ENCODE measurements at regions not wholly inside any gene's neighbourhood (a gene's known extent, or its start where the extent isn't known, plus 50 kb on each side); places are given as distances from the start of the nearest gene placed in this dataset.

DNA sequence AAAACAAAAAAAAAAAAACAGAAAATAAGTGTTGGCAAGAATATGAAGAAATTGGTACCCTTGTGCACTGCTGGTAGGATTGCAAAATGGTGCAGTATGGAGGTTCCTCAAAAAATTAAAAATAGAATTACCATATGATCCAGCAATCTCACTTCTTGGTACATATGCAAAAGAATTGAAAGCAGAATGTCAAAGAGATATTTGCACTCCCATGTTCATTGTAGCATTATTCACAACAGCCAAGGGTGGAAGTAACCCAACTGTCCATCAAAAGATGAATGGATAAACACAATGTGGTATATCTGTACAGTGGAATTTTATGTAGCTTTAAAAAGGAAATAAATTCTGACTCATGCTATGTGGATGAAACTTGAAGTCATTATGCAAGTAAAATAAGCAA lies 72.8 kb upstream of the POU3F3 start:
- intact Hi-C loops (cut with DNase I) = no loop called here
- Histone ChIP-seq H3K4me3 (no peak overlapping the region), H3K36me3 (no peaks in the 10 kb centered on the region), H3K9me3 (no peaks in the 10 kb centered on the region), H3K4me1 (no peaks in the 10 kb centered on the region), H3K27me3 (no peaks in the 10 kb centered on the region), H3K27ac (no peak overlapping the region)
- TF ChIP-seq, protein P1, sequence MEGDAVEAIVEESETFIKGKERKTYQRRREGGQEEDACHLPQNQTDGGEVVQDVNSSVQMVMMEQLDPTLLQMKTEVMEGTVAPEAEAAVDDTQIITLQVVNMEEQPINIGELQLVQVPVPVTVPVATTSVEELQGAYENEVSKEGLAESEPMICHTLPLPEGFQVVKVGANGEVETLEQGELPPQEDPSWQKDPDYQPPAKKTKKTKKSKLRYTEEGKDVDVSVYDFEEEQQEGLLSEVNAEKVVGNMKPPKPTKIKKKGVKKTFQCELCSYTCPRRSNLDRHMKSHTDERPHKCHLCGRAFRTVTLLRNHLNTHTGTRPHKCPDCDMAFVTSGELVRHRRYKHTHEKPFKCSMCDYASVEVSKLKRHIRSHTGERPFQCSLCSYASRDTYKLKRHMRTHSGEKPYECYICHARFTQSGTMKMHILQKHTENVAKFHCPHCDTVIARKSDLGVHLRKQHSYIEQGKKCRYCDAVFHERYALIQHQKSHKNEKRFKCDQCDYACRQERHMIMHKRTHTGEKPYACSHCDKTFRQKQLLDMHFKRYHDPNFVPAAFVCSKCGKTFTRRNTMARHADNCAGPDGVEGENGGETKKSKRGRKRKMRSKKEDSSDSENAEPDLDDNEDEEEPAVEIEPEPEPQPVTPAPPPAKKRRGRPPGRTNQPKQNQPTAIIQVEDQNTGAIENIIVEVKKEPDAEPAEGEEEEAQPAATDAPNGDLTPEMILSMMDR (IDR thresholded peaks at IDR 0.05) = no peak
- TF ChIP-seq POLR2A (IDR thresholded peaks at IDR 0.05) (no peak), EP300 (IDR thresholded peaks at IDR 0.05) (no peak), POLR2AphosphoS5 (IDR thresholded peaks at IDR 0.05) (no peak)
- DNase-seq = no peak

DNA sequence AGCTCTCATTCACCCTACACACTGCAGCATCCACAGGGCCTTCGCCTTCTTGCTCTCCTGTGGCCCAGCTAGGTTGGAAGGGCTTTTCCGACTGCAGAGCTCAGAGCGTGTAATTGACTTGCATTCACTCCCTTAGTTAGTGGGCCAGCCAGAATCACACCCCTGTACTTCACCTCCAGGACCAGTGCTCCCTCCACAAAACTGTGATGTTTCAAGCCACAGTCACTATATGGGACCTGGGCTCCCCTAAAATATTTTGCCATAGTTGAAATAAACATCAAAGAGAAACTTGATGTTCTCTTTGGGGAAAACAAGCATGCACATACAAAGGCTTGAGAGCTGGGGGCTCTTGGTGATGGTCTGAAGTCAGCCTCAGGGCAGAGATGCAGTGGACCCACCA lies 69.7 kb upstream of the POU3F3 start:
- no peaks in the 10 kb centered on the region for H3K27me3 ChIP-seq
- no peaks in the 10 kb centered on the region for H3K4me1 ChIP-seq
- H3K9me3 ChIP-seq = no peaks in the 10 kb centered on the region
- 92 to 94% methylated on average over 3 of the region's 3 CpGs for WGBS, 2 donors
- intact Hi-C loops (cut with DNase I) = no loop called here
- DNase-seq = no peak
- no peak for TF ChIP-seq EP300 (IDR thresholded peaks at IDR 0.05)
- no peak for TF ChIP-seq POLR2AphosphoS5 (IDR thresholded peaks at IDR 0.05)
- TF ChIP-seq POLR2A (IDR thresholded peaks at IDR 0.05) = no peak
- TF ChIP-seq, protein P1 (IDR thresholded peaks at IDR 0.05) = no peak
- no peak overlapping the region for H3K4me3 ChIP-seq
- no peak overlapping the region for H3K27ac ChIP-seq
- H3K36me3 ChIP-seq = no peaks in the 10 kb centered on the region

DNA sequence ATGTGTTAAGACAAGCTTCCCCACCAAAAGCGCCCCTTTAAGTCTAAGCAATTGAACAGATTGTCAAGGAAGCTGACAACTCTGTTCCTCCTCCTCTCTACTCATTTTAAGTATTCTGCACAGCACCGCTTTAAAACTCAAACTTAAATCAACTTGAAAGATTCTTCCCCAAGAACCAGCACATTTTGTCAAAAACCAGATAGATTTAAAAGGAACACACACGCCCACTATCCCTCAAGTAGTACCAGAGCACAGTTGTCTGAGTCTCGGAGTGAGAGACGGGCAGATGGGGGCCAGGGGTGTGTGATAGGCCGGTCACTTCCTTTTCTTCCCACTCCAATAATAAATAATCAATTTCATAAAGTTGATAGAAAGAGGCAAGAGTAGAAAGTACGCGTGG lies 67.7 kb upstream of the POU3F3 start:
- Histone ChIP-seq H3K4me3 (no peak overlapping the region), H3K9me3 (no peaks in the 10 kb centered on the region), H3K4me1 (no peaks in the 10 kb centered on the region), H3K27me3 (no peaks in the 10 kb centered on the region), H3K27ac (no peak overlapping the region), H3K36me3 (no peaks in the 10 kb centered on the region)
- no peak for DNase-seq
- intact Hi-C loops (cut with DNase I) = no loop called here
- 89 to 91% methylated on average over 8 of the region's 8 CpGs for WGBS, 2 donors
- TF ChIP-seq POLR2A (IDR thresholded peaks at IDR 0.05) = no peak
- no peak for TF ChIP-seq EP300 (IDR thresholded peaks at IDR 0.05)
- TF ChIP-seq, protein P1 (IDR thresholded peaks at IDR 0.05) = no peak
- TF ChIP-seq POLR2AphosphoS5 (IDR thresholded peaks at IDR 0.05) = no peak

DNA sequence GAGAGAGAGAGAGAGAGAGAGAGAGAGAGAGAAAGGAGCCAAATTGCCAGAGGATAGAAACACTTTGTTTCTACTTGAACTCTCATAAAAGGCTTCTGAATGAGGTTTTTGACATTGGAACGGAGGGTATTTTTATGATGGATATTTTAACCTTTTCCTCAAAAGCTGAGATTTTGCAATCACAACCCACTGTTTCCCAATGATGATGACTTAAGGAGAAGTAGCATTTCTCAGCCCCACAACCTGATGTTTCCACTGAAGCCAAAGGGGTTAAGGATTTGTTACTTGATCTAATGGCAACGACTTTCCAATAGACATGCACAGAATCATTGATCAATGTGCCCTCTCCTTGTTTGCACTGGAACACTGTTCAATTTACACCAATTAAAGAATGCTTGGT lies 67.1 kb upstream of the POU3F3 start:
- Histone ChIP-seq H3K4me3 (no peak overlapping the region), H3K4me1 (no peaks in the 10 kb centered on the region), H3K9me3 (no peaks in the 10 kb centered on the region), H3K27me3 (no peaks in the 10 kb centered on the region), H3K36me3 (no peaks in the 10 kb centered on the region), H3K27ac (no peak overlapping the region)
- intact Hi-C loops (cut with DNase I) = no loop called here
- WGBS, 2 donors = 0 to 34% methylated on average over 2 of the region's 2 CpGs
- TF ChIP-seq, protein P1 (IDR thresholded peaks at IDR 0.05) = no peak
- TF ChIP-seq POLR2AphosphoS5 (IDR thresholded peaks at IDR 0.05) = no peak
- no peak for TF ChIP-seq EP300 (IDR thresholded peaks at IDR 0.05)
- TF ChIP-seq POLR2A (IDR thresholded peaks at IDR 0.05) = no peak
- DNase-seq = no peak

DNA sequence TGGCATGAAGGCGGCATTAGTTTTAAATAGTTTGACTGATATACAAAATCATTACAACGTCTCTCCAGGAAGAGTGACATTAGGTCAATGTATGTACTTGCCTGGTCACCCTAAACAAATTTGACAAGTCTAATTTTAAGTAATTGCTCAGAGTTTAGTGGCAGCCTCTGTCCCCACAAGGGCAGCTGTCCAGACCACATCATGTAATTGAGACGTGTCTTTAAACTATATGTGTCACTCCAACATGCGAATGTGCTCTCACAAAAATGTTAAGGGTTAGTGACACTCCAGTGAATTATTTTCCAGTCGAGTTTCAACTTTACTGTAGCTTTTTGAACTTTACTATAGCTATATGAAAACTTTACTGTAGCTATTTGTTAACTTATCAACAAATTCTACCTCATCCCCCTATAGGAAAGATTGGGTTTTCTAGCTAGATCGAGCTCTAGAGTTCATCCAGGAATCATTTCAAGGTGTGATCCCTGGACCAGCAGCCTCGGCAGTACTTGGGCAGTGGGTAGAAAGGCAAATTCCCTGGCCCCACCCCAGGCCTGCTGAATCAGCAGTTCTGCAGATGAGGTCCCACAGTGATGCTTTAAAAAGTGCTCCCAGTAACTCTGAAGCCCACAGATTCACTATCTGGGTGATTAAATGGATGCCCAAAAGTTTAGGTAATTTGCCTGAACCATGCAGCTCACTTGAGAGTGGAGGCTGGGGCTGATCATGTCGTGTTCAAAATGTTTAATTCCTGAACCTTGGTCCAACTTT lies 66.4 kb upstream of the POU3F3 start:
- Histone ChIP-seq H3K4me1 (no peaks in the 10 kb centered on the region), H3K36me3 (no peaks in the 10 kb centered on the region), H3K27ac (no peak overlapping the region), H3K27me3 (peaks cover 0 to under 1% (median 0%) of the 10 kb centered on the region in 3 donors), H3K9me3 (no peaks in the 10 kb centered on the region), H3K4me3 (no peak overlapping the region)
- intact Hi-C loops (cut with DNase I) = no loop called here
- WGBS, 2 donors = 59 to 76% methylated on average over 8 of the region's 8 CpGs
- no peak for TF ChIP-seq POLR2AphosphoS5 (IDR thresholded peaks at IDR 0.05)
- no peak for TF ChIP-seq POLR2A (IDR thresholded peaks at IDR 0.05)
- TF ChIP-seq, protein P1 (IDR thresholded peaks at IDR 0.05) = no peak
- TF ChIP-seq EP300 (IDR thresholded peaks at IDR 0.05) = no peak
- DNase-seq = no peak
